BLaER1 treated with 17β-estradiol and CSF1 and Interleukin-3, amounts not matched to agents 10 nM and 100 nM (cell line): ENCODE measurements at regions not wholly inside any gene's neighbourhood (a gene's known extent, or its start where the extent isn't known, plus 50 kb on each side); places are given as distances from the start of the nearest gene placed in this dataset.

ENCODE experiments used
- H3K27ac ChIP-seq, 11 experiments: shearing (Covaris generic); formaldehyde crosslinking; 2 replicates each; pipeline ENCODE4 v1.8.1; 2022
- H3K27me3 ChIP-seq, 11 experiments: shearing (Covaris generic); formaldehyde crosslinking; 2 replicates each; pipeline ENCODE4 v1.8.1; 2022
- H3K36me3 ChIP-seq, 11 experiments: shearing (Covaris generic); formaldehyde crosslinking; 2 replicates each; pipeline ENCODE4 v1.8.1; 2022
- H3K4me1 ChIP-seq, 10 experiments: shearing (Covaris generic); formaldehyde crosslinking; 2 replicates each; pipeline ENCODE4 v1.8.1; 2022
- H3K4me2 ChIP-seq, 11 experiments: shearing (Covaris generic); formaldehyde crosslinking; 2 replicates each; pipeline ENCODE4 v1.8.1; 2022
- H3K4me3 ChIP-seq, 10 experiments: shearing (Covaris generic); formaldehyde crosslinking; 2 replicates each; pipeline ENCODE4 v1.8.1; 2022
- H3K9ac ChIP-seq, 11 experiments: shearing (Covaris generic); formaldehyde crosslinking; 2 replicates each; pipeline ENCODE4 v1.8.1; 2022
- H3K9me3 ChIP-seq, 11 experiments: shearing (Covaris generic); formaldehyde crosslinking; replicated peaks in 1 of 11; 2 replicates each; pipeline ENCODE4 v1.8.1; 2022
- H4K20me1 ChIP-seq, 11 experiments: shearing (Covaris generic); formaldehyde crosslinking; 2 replicates each; pipeline ENCODE4 v1.8.1; 2022
- Cebpa-rat ChIP-seq, 11 experiments: shearing (Covaris generic); IDR thresholded peaks; 2 replicates each; pipeline ENCODE4 v1.8.1; 2022

DNA sequence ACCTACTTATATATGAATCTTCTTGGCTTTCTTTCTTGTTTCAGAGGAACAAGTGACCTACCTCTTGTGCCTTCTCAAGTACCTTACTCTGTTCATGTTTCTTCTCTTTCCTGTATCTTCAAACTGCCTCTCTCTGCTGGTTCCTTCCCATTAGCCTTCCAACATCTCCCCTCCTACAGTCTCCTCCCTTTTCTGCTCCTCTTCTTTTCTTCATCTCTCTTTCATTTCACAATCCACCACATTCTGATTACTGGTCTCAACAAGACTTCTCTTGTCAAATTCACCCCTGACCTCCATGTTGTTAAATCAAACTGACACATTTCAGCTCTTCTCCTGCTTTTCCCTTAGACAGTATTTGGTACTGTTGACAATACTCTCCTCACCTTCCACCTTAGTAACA lies 95.6 kb downstream of the BRMS1L start:
- no peak for TF ChIP-seq Cebpa-rat (IDR thresholded peaks at IDR 0.05)
- H3K27me3 ChIP-seq, result no peaks in the 10 kb centered on the region
- no peak overlapping the region for H3K27ac ChIP-seq
- H3K4me1 ChIP-seq, result no peaks in the 10 kb centered on the region
- no peaks in the 10 kb centered on the region for H4K20me1 ChIP-seq
- no peak overlapping the region for H3K4me3 ChIP-seq
- peaks cover 0 to 17% (median 8%) of the 10 kb centered on the region in 11 experiments; a peak in 13 of 22 replicates for H3K9me3 ChIP-seq
- no peak overlapping the region for H3K9ac ChIP-seq
- no peaks in the 10 kb centered on the region for H3K36me3 ChIP-seq
- H3K4me2 ChIP-seq, result no peak overlapping the region
